ENCODE measurements at regions not wholly inside any gene's neighbourhood (a gene's known extent, or its start where the extent isn't known, plus 50 kb on each side); places are given as distances from the start of the nearest gene placed in this dataset.

DNA sequence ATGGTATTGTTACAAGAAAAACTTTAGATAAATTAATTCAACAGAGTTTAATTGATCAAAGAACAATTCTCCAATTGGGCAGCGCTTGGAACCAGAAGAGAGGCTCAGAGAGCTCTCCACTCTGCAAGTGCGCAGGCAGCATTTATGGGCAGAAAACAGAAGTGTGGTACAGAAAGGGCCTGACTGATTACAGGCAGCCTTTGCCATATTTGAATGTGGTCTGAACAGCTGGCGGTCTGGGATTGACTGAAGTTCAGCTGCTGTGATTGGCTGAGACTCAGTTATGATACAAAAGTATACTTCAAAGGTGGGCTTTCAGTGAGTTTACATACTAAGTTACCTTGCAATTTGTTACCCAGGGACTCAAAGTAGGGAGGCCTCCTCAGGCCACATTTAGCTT lies 301.3 kb upstream of the ID2 start:
- TF ChIP-seq, protein P1, sequence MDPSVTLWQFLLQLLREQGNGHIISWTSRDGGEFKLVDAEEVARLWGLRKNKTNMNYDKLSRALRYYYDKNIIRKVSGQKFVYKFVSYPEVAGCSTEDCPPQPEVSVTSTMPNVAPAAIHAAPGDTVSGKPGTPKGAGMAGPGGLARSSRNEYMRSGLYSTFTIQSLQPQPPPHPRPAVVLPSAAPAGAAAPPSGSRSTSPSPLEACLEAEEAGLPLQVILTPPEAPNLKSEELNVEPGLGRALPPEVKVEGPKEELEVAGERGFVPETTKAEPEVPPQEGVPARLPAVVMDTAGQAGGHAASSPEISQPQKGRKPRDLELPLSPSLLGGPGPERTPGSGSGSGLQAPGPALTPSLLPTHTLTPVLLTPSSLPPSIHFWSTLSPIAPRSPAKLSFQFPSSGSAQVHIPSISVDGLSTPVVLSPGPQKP (IDR thresholded peaks at IDR 0.05; ENCODE audit: low read depth, low read length): no peak
- no peak for TF ChIP-seq RNF2 (IDR thresholded peaks at IDR 0.05; ENCODE audit: borderline replicate concordance, low read depth)
- no peak for TF ChIP-seq RFX5 (IDR thresholded peaks at IDR 0.05)
- TF ChIP-seq, protein P2, sequence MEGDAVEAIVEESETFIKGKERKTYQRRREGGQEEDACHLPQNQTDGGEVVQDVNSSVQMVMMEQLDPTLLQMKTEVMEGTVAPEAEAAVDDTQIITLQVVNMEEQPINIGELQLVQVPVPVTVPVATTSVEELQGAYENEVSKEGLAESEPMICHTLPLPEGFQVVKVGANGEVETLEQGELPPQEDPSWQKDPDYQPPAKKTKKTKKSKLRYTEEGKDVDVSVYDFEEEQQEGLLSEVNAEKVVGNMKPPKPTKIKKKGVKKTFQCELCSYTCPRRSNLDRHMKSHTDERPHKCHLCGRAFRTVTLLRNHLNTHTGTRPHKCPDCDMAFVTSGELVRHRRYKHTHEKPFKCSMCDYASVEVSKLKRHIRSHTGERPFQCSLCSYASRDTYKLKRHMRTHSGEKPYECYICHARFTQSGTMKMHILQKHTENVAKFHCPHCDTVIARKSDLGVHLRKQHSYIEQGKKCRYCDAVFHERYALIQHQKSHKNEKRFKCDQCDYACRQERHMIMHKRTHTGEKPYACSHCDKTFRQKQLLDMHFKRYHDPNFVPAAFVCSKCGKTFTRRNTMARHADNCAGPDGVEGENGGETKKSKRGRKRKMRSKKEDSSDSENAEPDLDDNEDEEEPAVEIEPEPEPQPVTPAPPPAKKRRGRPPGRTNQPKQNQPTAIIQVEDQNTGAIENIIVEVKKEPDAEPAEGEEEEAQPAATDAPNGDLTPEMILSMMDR (IDR thresholded peaks at IDR 0.05): no peak
- no peak for TF ChIP-seq CEBPB (IDR thresholded peaks at IDR 0.05)
- no peak for TF ChIP-seq RAD21 (conservative IDR thresholded peaks at IDR 0.05 in 1 of 2, IDR thresholded peaks at IDR 0.05 in 1 of 2)
- TF ChIP-seq CHD2 (IDR thresholded peaks at IDR 0.05; ENCODE audit: low read length, partially characterized antibody): no peak
- no peak for TF ChIP-seq POLR2A (IDR thresholded peaks at IDR 0.05; ENCODE audit: low read length)
- TF ChIP-seq MAFK (IDR thresholded peaks at IDR 0.05; ENCODE audit: partially characterized antibody): no peak
